Ectodermal cell (in vitro differentiated cells): ENCODE measurements at regions not wholly inside any gene's neighbourhood (a gene's known extent, or its start where the extent isn't known, plus 50 kb on each side); places are given as distances from the start of the nearest gene placed in this dataset.
"Not testable (repeated sequence)": the region's sequence is repeated elsewhere in the genome, so short reads cannot be mapped to it uniquely, and the experiment has no call there.

Experiments used
- H3K27ac ChIP-seq: 2 replicates; pipeline ENCODE4 v1.7.0; 2013; ENCODE audit warnings: mild to moderate bottlenecking, low read depth, low read length; ENCODE audit not compliant: insufficient read depth, poor library complexity, severe bottlenecking
- H3K27me3 ChIP-seq: 2 replicates; pipeline ENCODE4 v1.7.0; 2013; ENCODE audit warnings: mild to moderate bottlenecking, low read length; ENCODE audit not compliant: insufficient read depth, control insufficient read depth, poor library complexity, severe bottlenecking
- H3K36me3 ChIP-seq: one replicate; pipeline ENCODE4 v1.7.0; 2013; ENCODE audit warnings: low read length; ENCODE audit not compliant: control insufficient read depth, insufficient read depth
- H3K4me1 ChIP-seq: one replicate; pipeline ENCODE4 v1.7.0; 2013; ENCODE audit warnings: low read length; ENCODE audit not compliant: control insufficient read depth, insufficient read depth
- H3K4me3 ChIP-seq: 2 replicates; pipeline ENCODE4 v1.7.0; 2013; ENCODE audit warnings: low read depth, low read length, control low read depth; ENCODE audit not compliant: insufficient read depth
- H3K9me3 ChIP-seq: 2 replicates; pipeline ENCODE4 v1.7.0; 2013; ENCODE audit warnings: mild to moderate bottlenecking, low read length, moderate library complexity; ENCODE audit not compliant: control insufficient read depth
- WGBS, 2 experiments: methylation state at CpG; one replicate each; pipeline ENCODE4 v1.1.7; 2013; ENCODE audit warnings: missing lambda C conversion rate in 2 of 2; 5-methylcytosine and 5-hydroxymethylcytosine counted together

GRCh38 chr7:53229202-53229601 lies 193.8 kb downstream of the POM121L12 start:
- H3K4me3 ChIP-seq, result no peak overlapping the region
- no peaks in the 10 kb centered on the region for H3K9me3 ChIP-seq
- 83 to 90% methylated on average over 4 of the region's 4 CpGs for WGBS, 2 experiments
- no peaks in the 10 kb centered on the region for H3K36me3 ChIP-seq
- no peaks in the 10 kb centered on the region for H3K27me3 ChIP-seq
- no peaks in the 10 kb centered on the region for H3K4me1 ChIP-seq
- no peak overlapping the region for H3K27ac ChIP-seq

DNA sequence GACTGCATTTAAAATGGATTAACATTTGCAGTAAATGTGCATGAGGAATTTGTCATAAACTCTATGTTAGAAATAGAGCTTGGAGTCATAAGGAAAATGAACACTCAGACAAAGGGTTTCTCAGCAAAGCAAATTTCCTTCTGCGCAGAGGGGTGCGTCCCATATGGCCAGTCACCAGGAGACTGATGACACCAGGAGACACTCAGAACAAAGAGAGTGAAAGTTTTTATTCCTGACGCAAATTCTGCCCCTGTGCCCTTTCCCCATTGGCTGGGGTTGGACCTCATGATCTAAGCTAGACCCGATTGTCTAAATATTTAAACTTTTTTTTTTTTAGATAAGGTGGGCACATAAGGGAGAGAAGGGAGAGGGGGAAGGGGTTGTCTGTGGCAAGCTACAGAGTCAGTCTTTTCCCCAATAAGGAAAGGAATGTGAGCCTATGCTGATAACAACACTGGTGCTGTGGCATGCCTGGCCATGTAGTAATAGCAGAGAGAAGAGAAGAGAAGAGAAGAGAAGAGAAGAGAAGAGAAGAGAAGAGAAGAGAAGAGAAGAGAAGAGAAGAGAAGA lies 202.0 kb downstream of the POM121L12 start:
- no peak overlapping the region for H3K4me3 ChIP-seq
- H3K27ac ChIP-seq, result no peak overlapping the region

GRCh38 chr7:53238021-53238605 lies 202.7 kb downstream of the POM121L12 start:
- Histone ChIP-seq H3K4me1 (no peaks in the 10 kb centered on the region), H3K9me3 (no peaks in the 10 kb centered on the region), H3K36me3 (no peaks in the 10 kb centered on the region), H3K27ac (no peak overlapping the region), H3K4me3 (no peak overlapping the region), H3K27me3 (no peaks in the 10 kb centered on the region)
- 91 to 92% methylated on average over 6 of the region's 6 CpGs for WGBS, 2 experiments

More for the DNA sequence above, 202.0 kb downstream of the POM121L12 start:
- Histone ChIP-seq H3K27me3 (no peaks in the 10 kb centered on the region), H3K36me3 (no peaks in the 10 kb centered on the region), H3K9me3 (no peaks in the 10 kb centered on the region), H3K4me1 (no peaks in the 10 kb centered on the region)
- 81 to 84% methylated on average over 4 of the region's 4 CpGs for WGBS, 2 experiments

DNA sequence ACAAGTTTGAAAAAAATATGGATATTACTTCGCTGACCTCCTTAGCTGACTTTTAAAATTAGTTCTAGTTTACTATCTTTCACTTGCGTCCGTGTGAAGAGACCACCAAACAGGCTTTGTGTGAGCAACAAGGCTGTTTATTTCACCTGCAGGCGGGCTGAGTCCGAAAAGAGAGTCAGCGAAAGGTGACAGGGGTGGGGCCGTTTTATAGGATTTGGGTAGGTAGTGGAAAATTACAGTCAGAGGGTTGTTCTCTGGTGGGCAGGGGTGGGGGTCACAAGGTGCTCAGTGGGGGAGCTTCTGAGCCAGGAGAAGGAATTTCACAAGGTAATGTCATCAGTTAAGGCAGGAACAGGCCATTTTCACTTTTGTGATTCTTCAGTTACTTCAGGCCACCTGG lies 203.7 kb downstream of the POM121L12 start:
- H3K4me1 ChIP-seq, H3K9me3 ChIP-seq, H3K36me3 ChIP-seq, H3K27ac ChIP-seq, H3K4me3 ChIP-seq, H3K27me3 ChIP-seq: not testable (repeated sequence)
- 77 to 79% methylated on average over 7 of the region's 7 CpGs for WGBS, 2 experiments

DNA sequence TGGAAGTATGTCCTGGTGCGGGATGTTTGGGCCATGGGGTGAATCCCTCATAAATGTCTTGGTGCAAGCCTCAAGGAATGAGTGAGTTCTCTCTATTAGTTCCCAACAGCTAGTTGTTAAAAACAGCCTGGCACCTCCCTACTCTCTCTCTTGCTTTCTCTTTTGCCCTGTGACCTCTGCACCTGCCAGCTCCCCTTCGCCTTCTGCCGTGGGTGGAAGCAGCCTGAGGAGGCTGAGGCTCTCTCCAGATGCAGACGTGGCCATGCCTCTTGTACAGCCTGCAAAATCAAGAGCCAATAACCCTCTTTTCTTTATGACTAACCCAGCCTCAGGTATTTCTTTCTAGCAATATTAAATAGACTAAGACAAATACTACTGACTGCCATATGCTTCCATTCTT lies 210.3 kb downstream of the POM121L12 start:
- Histone ChIP-seq H3K9me3 (no peaks in the 10 kb centered on the region), H3K27me3 (no peaks in the 10 kb centered on the region), H3K4me3 (no peak overlapping the region), H3K4me1 (no peaks in the 10 kb centered on the region), H3K36me3 (no peaks in the 10 kb centered on the region), H3K27ac (no peak overlapping the region)
- 69 to 75% methylated on average over 4 of the region's 4 CpGs for WGBS, 2 experiments

- Histone ChIP-seq H3K36me3 (no peaks in the 10 kb centered on the region), H3K27ac (no peak overlapping the region), H3K9me3 (no peaks in the 10 kb centered on the region), H3K27me3 (no peaks in the 10 kb centered on the region), H3K4me1 (no peaks in the 10 kb centered on the region), H3K4me3 (no peak overlapping the region)
- 89 to 93% methylated on average over 1 of the region's 1 CpG for WGBS, 2 experiments
These were observed 211.5 kb downstream of the POM121L12 start for GRCh38 chr7:53246957-53247356.

DNA sequence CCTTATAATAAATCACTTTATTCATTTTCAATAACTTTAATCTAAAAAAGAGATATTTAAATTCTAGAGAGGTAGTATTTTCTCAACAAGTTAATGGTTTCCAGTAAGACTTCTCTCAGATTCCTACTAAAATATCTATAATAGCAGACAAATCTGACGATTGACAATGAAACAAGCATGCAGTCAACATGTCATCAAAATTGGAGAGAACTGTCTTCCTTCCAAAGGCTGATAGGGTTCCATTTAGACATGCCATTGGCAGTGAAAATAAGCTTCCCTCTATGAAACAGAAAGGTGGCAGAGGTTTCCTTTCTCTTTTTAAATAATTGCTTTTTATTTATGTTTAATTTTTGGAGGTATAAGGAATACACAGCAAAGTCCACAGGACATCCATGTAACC lies 217.1 kb downstream of the POM121L12 start:
- H3K36me3 ChIP-seq, result no peaks in the 10 kb centered on the region
- H3K4me3 ChIP-seq, result no peak overlapping the region
- no peaks in the 10 kb centered on the region for H3K27me3 ChIP-seq
- 42 to 63% methylated on average over 1 of the region's 1 CpG for WGBS, 2 experiments
- H3K9me3 ChIP-seq, result no peaks in the 10 kb centered on the region
- H3K27ac ChIP-seq, result no peak overlapping the region
- no peaks in the 10 kb centered on the region for H3K4me1 ChIP-seq

GRCh38 chr7:53272081-53272480 lies 236.6 kb downstream of the POM121L12 start:
- 58 to 76% methylated on average over 4 of the region's 4 CpGs for WGBS, 2 experiments
- Histone ChIP-seq H3K4me1 (no peaks in the 10 kb centered on the region), H3K27me3 (no peaks in the 10 kb centered on the region), H3K27ac (no peak overlapping the region), H3K36me3 (no peaks in the 10 kb centered on the region), H3K4me3 (no peak overlapping the region), H3K9me3 (no peaks in the 10 kb centered on the region)

DNA sequence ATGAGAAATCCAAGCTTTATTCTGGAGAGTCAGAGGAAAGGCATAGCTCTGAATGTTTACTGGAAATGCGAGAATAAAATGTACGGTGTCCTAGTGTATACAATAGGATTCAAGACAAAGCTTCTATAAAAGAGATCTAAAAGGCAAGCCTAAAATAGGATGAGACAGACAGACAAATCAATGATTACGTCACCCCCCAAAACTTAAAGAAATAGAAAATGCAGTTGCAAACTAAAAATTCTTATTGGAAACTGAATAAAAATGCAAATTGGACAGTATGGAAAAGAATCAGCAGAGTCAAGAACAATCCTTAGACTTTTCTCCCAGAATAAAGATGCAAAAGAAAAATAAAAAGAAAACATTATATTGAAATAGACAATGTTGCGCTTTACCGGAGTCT lies 245.9 kb downstream of the POM121L12 start:
- 88 to 89% methylated on average over 4 to 5 of the region's 5 CpGs for WGBS, 2 experiments
- H3K27ac ChIP-seq, result no peak overlapping the region
- no peaks in the 10 kb centered on the region for H3K36me3 ChIP-seq
- H3K4me3 ChIP-seq, result no peak overlapping the region
- H3K9me3 ChIP-seq, result no peaks in the 10 kb centered on the region
- H3K27me3 ChIP-seq, result no peaks in the 10 kb centered on the region
- no peaks in the 10 kb centered on the region for H3K4me1 ChIP-seq

DNA sequence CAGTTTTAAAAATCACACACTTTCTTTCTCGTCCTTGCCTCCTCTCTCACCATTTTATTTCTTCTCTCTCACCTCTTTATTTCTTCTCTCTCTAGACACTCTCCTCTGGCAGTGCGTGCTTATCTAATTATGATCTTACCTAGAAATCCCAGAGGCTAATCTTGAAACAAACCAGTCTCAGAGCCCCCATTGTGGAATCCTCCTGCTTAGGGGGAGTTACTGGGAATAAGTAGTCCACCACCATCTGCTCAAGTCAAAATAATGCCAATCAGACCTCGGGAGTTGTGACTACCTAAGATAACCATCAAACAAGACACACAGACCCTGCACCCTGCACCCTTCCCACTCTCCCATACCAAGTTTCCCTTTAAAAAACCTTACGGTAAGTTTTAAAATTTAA lies 256.9 kb downstream of the POM121L12 start:
- Histone ChIP-seq H3K36me3 (no peaks in the 10 kb centered on the region), H3K4me1 (no peaks in the 10 kb centered on the region), H3K27ac (no peak overlapping the region), H3K27me3 (no peaks in the 10 kb centered on the region), H3K4me3 (no peak overlapping the region), H3K9me3 (no peaks in the 10 kb centered on the region)
- WGBS, 2 experiments, result 90 to 95% methylated on average over 4 of the region's 4 CpGs
